ENCODE measurements at regions not wholly inside any gene's neighbourhood (a gene's known extent, or its start where the extent isn't known, plus 50 kb on each side); places are given as distances from the start of the nearest gene placed in this dataset.

DNA sequence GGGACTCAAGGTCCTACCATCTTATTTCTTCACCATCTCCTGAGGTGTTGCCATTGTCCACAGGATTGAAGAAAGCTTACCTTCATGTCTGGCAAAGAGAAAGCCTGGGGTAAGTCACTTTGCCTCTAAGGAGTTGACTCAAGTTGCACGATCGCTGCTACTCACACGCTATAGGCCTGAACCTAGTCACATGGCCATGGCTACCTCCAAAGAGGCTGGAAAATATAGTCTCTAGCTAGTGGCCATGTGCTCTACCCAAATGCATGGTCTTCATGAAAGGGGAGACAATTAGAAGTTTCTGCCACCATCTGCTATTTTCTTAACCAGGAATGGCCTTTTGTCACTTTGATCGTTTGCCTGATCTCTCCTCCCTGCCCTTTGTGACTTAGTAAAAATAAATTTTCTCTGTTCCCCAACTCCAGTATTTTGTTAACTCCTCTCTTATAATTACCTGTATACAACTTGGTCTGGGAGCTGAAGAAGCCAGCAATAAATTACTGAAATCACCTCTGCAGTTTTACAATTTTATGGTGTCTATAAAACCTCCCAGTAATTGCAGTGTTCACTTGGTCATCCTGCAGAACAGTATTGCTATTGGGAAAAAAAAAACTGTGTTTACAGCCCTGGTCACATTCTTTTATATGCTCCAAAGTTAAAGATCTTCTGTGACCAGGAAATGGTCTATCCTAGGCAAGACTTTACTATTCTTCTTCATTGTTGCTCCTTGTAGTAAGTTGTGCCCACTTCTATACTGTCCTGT is 126.7 kb upstream of the TSPAN5 start (continued):
- TF ChIP-seq FOXM1 (IDR thresholded peaks at IDR 0.05; ENCODE audit: low read depth) (no peak), TEAD4 (IDR thresholded peaks at IDR 0.05; ENCODE audit: borderline replicate concordance, insufficient read depth) (no peak), YY1 (IDR thresholded peaks at IDR 0.05; ENCODE audit: low read depth) (no peak), RCOR1 (IDR thresholded peaks at IDR 0.05; ENCODE audit: low read length) (no peak)
- TF ChIP-seq, protein P1, sequence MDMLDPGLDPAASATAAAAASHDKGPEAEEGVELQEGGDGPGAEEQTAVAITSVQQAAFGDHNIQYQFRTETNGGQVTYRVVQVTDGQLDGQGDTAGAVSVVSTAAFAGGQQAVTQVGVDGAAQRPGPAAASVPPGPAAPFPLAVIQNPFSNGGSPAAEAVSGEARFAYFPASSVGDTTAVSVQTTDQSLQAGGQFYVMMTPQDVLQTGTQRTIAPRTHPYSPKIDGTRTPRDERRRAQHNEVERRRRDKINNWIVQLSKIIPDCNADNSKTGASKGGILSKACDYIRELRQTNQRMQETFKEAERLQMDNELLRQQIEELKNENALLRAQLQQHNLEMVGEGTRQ (IDR thresholded peaks at IDR 0.05; ENCODE audit: borderline replicate concordance, low read depth, low read length) = no peak
- TF ChIP-seq, protein P2, sequence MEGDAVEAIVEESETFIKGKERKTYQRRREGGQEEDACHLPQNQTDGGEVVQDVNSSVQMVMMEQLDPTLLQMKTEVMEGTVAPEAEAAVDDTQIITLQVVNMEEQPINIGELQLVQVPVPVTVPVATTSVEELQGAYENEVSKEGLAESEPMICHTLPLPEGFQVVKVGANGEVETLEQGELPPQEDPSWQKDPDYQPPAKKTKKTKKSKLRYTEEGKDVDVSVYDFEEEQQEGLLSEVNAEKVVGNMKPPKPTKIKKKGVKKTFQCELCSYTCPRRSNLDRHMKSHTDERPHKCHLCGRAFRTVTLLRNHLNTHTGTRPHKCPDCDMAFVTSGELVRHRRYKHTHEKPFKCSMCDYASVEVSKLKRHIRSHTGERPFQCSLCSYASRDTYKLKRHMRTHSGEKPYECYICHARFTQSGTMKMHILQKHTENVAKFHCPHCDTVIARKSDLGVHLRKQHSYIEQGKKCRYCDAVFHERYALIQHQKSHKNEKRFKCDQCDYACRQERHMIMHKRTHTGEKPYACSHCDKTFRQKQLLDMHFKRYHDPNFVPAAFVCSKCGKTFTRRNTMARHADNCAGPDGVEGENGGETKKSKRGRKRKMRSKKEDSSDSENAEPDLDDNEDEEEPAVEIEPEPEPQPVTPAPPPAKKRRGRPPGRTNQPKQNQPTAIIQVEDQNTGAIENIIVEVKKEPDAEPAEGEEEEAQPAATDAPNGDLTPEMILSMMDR (IDR thresholded peaks at IDR 0.05) = no peak

DNA sequence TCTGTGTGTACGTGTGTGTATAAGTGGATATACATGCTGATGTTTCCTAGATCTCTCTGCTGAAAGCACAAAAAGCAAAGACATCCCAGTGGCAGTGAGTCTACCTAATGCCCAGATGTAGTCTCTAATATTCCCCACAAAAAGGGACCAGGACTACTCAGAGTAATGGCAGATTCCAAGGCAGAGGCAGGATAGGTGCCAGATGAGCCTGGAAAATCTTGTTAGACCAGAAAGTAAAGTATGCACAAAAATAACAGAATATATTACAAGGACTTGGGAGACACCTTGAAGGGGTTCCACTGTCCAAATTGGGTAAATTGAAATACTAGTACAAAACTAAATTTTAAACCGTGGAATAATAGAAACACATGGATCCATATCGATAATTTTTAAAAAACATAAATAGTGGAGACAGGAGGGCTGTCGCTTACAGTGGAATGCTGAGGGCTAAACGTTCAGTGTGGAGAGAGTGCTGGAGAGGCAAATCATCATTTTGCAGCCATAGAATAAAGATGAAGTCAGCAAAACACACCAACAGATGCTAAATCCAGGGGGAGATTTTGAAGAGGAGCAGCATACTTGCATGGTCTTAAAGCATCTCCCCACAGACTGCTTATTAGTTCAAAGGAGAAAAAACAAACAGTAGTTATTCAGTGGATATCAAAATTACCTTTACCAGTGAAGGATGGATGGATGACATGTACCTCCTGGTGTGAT is 123.4 kb upstream of the TSPAN5 start:
- Histone ChIP-seq H3K4me2 (no peak overlapping the region), H3K9me3 (no peaks in the 10 kb centered on the region), H4K20me1 (ENCODE audit: insufficient read depth) (no peaks in the 10 kb centered on the region), H3K27me3 (ENCODE audit: insufficient read depth) (no peaks in the 10 kb centered on the region), H3K9ac (no peak overlapping the region), H3K27ac (ENCODE audit: low read depth in 2 of 2, low read length in 1 of 2) (no peak overlapping the region), H3K36me3 (replicated peaks in 1 of 2; ENCODE audit: control insufficient read depth in 1 of 2, insufficient read depth in 2 of 2, low read length in 1 of 2) (no peaks in the 10 kb centered on the region), H3F3A (replicated peaks; ENCODE audit: insufficient read depth) (no peaks in the 10 kb centered on the region), H3K9me2 (no peaks in the 10 kb centered on the region), H3K4me1 (ENCODE audit: control insufficient read depth in 1 of 2, insufficient read depth in 2 of 2, low read depth in 1 of 2, low read length in 1 of 2) (peaks cover 0 to 10% of the 10 kb centered on the region in 2 experiments; a peak in 1 of 4 replicates), H3K4me3 (ENCODE audit: low read depth in 2 of 2, low read length in 1 of 2) (no peak overlapping the region), H3K79me2 (ENCODE audit: insufficient read depth) (no peaks in the 10 kb centered on the region), H2AFZ (ENCODE audit: low read depth) (no peak overlapping the region)
- DNase-seq = no peak
- TF ChIP-seq FOXJ3 (CRISPR knock-in tag; IDR thresholded peaks at IDR 0.05) = no peak
- TF ChIP-seq NRF1 (IDR thresholded peaks at IDR 0.05; ENCODE audit: low read depth, low read length) = no peak
- TF ChIP-seq RAD21 (IDR thresholded peaks at IDR 0.05; ENCODE audit: low read length) = no peak
- no peak for TF ChIP-seq RXRA (IDR thresholded peaks at IDR 0.05; ENCODE audit: borderline replicate concordance, low read depth)
- TF ChIP-seq, protein P3, sequence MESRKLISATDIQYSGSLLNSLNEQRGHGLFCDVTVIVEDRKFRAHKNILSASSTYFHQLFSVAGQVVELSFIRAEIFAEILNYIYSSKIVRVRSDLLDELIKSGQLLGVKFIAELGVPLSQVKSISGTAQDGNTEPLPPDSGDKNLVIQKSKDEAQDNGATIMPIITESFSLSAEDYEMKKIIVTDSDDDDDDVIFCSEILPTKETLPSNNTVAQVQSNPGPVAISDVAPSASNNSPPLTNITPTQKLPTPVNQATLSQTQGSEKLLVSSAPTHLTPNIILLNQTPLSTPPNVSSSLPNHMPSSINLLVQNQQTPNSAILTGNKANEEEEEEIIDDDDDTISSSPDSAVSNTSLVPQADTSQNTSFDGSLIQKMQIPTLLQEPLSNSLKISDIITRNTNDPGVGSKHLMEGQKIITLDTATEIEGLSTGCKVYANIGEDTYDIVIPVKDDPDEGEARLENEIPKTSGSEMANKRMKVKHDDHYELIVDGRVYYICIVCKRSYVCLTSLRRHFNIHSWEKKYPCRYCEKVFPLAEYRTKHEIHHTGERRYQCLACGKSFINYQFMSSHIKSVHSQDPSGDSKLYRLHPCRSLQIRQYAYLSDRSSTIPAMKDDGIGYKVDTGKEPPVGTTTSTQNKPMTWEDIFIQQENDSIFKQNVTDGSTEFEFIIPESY (IDR thresholded peaks at IDR 0.05; ENCODE audit: borderline replicate concordance, low read depth) = no peak
- TF ChIP-seq SMC3 (IDR thresholded peaks at IDR 0.05; ENCODE audit: low read depth, low read length) = no peak
- TF ChIP-seq GABPA (IDR thresholded peaks at IDR 0.05; ENCODE audit: low read depth) = no peak
- TF ChIP-seq, protein P4, sequence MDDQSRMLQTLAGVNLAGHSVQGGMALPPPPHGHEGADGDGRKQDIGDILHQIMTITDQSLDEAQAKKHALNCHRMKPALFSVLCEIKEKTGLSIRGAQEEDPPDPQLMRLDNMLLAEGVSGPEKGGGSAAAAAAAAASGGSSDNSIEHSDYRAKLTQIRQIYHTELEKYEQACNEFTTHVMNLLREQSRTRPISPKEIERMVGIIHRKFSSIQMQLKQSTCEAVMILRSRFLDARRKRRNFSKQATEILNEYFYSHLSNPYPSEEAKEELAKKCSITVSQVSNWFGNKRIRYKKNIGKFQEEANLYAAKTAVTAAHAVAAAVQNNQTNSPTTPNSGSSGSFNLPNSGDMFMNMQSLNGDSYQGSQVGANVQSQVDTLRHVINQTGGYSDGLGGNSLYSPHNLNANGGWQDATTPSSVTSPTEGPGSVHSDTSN (IDR thresholded peaks at IDR 0.05) = no peak
- TF ChIP-seq FOXM1 (IDR thresholded peaks at IDR 0.05; ENCODE audit: low read depth) = no peak
- no peak for TF ChIP-seq TEAD4 (IDR thresholded peaks at IDR 0.05; ENCODE audit: borderline replicate concordance, insufficient read depth)
- TF ChIP-seq CHD2 (IDR thresholded peaks at IDR 0.05; ENCODE audit: low read length, partially characterized antibody) = no peak
- TF ChIP-seq, protein P5, sequence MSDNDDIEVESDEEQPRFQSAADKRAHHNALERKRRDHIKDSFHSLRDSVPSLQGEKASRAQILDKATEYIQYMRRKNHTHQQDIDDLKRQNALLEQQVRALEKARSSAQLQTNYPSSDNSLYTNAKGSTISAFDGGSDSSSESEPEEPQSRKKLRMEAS (IDR thresholded peaks at IDR 0.05; ENCODE audit: low read depth) = no peak
- no peak for TF ChIP-seq POLR2AphosphoS5 (IDR thresholded peaks at IDR 0.05; ENCODE audit: low read depth, low read length)
- TF ChIP-seq, protein P6, sequence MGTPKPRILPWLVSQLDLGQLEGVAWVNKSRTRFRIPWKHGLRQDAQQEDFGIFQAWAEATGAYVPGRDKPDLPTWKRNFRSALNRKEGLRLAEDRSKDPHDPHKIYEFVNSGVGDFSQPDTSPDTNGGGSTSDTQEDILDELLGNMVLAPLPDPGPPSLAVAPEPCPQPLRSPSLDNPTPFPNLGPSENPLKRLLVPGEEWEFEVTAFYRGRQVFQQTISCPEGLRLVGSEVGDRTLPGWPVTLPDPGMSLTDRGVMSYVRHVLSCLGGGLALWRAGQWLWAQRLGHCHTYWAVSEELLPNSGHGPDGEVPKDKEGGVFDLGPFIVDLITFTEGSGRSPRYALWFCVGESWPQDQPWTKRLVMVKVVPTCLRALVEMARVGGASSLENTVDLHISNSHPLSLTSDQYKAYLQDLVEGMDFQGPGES (IDR thresholded peaks at IDR 0.05; ENCODE audit: low read depth, low read length) = no peak
- TF ChIP-seq TCF12 (IDR thresholded peaks at IDR 0.05) = no peak
- TF ChIP-seq, protein P1 (IDR thresholded peaks at IDR 0.05; ENCODE audit: borderline replicate concordance, low read depth, low read length) = no peak
- no peak for TF ChIP-seq RFX5 (IDR thresholded peaks at IDR 0.05; ENCODE audit: low read length)
- TF ChIP-seq RCOR1 (IDR thresholded peaks at IDR 0.05; ENCODE audit: low read length) = no peak
- TF ChIP-seq TAF1 (IDR thresholded peaks at IDR 0.05; ENCODE audit: borderline replicate concordance, low read depth, low read length) = no peak
- ChIA-PET POLR2A (no interaction called here), CTCF (no interaction called here)
- WGBS (ENCODE audit: low lambda C conversion rate) = 54% methylated on average over 5 of the region's 5 CpGs

Data from SK-N-SH (cell line).